ENCODE measurements at regions not wholly inside any gene's neighbourhood (a gene's known extent, or its start where the extent isn't known, plus 50 kb on each side); places are given as distances from the start of the nearest gene placed in this dataset.

DNA sequence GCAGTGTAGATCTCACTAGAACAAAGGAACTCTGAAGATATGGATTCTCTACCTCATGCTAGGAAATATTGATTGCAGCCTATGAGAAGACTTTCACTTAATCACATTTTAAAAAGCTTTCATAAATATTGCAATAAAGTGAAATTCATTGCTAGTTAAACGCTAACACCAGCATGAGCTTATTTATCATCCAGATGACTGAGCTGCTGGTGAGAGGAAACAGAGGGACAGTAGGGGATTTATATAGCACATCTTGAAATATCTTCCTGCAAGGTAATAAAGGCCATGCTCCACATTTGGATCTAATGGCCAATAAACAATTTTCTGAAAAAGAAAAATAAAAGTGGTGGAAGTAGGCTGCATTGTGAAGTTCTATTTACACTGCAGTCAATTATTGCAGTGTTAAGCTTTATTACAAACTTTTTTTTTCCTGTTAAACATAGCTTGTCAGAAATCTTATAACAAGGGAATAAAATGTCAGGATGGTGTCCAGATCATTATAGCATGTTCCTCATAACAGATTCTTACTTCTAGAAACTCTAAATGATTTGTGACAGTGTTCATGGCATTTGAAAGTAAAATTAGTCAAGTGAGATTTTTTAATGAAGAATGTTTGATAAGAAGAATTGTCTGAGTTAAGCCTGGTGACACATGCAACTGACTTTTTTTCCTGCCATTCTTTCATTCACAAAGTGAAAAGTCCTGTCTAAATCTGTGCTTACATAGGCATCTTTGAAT, 342.6 kb downstream of the DMAC1 start:
- TF ChIP-seq GATA2 (IDR thresholded peaks at IDR 0.05; ENCODE audit: low read depth, low read length) (no peak), GATA3 (IDR thresholded peaks at IDR 0.05; ENCODE audit: low read depth, low read length) (no peak)

Data from SH-SY5Y (cell line).